ENCODE measurements at regions not wholly inside any gene's neighbourhood (a gene's known extent, or its start where the extent isn't known, plus 50 kb on each side); places are given as distances from the start of the nearest gene placed in this dataset.

GRCh38 chr2:215825707-215826106 lies 187.6 kb downstream of the MREG start:
- no peak for TF ChIP-seq KAT7 (CRISPR knock-in tag; IDR thresholded peaks at IDR 0.05; ENCODE audit: borderline replicate concordance)
- no peak for TF ChIP-seq USF2 (CRISPR knock-in tag; IDR thresholded peaks at IDR 0.05)
- no peak for TF ChIP-seq CTCF (IDR thresholded peaks at IDR 0.05)
- TF ChIP-seq ZNF121 (CRISPR knock-in tag; IDR thresholded peaks at IDR 0.05): no peak
- no peak for TF ChIP-seq ZSCAN18 (CRISPR knock-in tag; IDR thresholded peaks at IDR 0.05)
- TF ChIP-seq ZNF263 (CRISPR knock-in tag; IDR thresholded peaks at IDR 0.05; ENCODE audit: low read depth): no peak
